DND-41 (cell line): ENCODE measurements at regions not wholly inside any gene's neighbourhood (a gene's known extent, or its start where the extent isn't known, plus 50 kb on each side); places are given as distances from the start of the nearest gene placed in this dataset.

Source experiments
- ATAC-seq: fragments of 200-7000 bp; cut with Tn5 transposase; 3 replicates; pipeline ENCODE4 v1.9.1; 2021; ENCODE audit warnings: low read depth; ENCODE audit not compliant: insufficient read depth
- DNase-seq: peaks from one replicate; pipeline ENCODE4 v3.0.0-alpha.2; 2020
- H2AFZ ChIP-seq: 2 replicates; pipeline ENCODE4 v1.6.0; 2012; ENCODE audit warnings: low read depth, low read length
- H3K27ac ChIP-seq: 2 replicates; pipeline ENCODE4 v1.5.1; 2012; ENCODE audit warnings: low read length, inconsistent platforms
- H3K27me3 ChIP-seq: fragments of 200-600 bp; sonication (generic); 2 replicates; pipeline ENCODE4 v1.6.0; 2012; ENCODE audit warnings: low read length, mild to moderate bottlenecking, inconsistent platforms; ENCODE audit not compliant: insufficient read depth, poor library complexity
- H3K36me3 ChIP-seq: 2 replicates; pipeline ENCODE4 v1.5.1; 2012; ENCODE audit warnings: low read length, inconsistent platforms; ENCODE audit not compliant: insufficient read depth
- H3K4me1 ChIP-seq: 2 replicates; pipeline ENCODE4 v1.5.1; 2012; ENCODE audit warnings: mild to moderate bottlenecking, low read length; ENCODE audit not compliant: insufficient read depth
- H3K4me2 ChIP-seq: 2 replicates; pipeline ENCODE4 v1.6.0; 2012; ENCODE audit warnings: mild to moderate bottlenecking, moderate library complexity, low read length, inconsistent platforms; ENCODE audit not compliant: insufficient read depth
- H3K4me3 ChIP-seq, 2 experiments: fragments of 200-600 bp in 1 of 2; shearing (Covaris generic) in 1 of 2; 2 replicates each; pipeline ENCODE4 v1.5.1; 2012 to 2016; ENCODE audit warnings: inconsistent platforms in 2 of 2, low read length in 2 of 2, mild to moderate bottlenecking in 2 of 2, low read depth in 1 of 2, moderate library complexity in 1 of 2
- H3K79me2 ChIP-seq: 2 replicates; pipeline ENCODE4 v1.6.0; 2012; ENCODE audit warnings: low read length, inconsistent platforms; ENCODE audit not compliant: insufficient read depth
- H3K9ac ChIP-seq: 2 replicates; pipeline ENCODE4 v1.6.0; 2012; ENCODE audit warnings: low read depth, mild to moderate bottlenecking, inconsistent platforms, low read length, moderate library complexity
- H3K9me3 ChIP-seq: 2 replicates; pipeline ENCODE4 v1.5.1; 2012; ENCODE audit warnings: low read length, moderate library complexity, mild to moderate bottlenecking, inconsistent platforms; ENCODE audit not compliant: insufficient read depth, severe bottlenecking
- H4K20me1 ChIP-seq: 2 replicates; pipeline ENCODE4 v1.6.0; 2012; ENCODE audit warnings: low read length; ENCODE audit not compliant: insufficient read depth
- CTCF ChIP-seq: IDR thresholded peaks from 2 replicates; pipeline ENCODE4 v1.5.1; 2012; ENCODE audit warnings: borderline replicate concordance, low read length, moderate library complexity, mild to moderate bottlenecking; ENCODE audit not compliant: poor library complexity, severe bottlenecking; ENCODE audit errors: extremely low read depth
- EZH2 ChIP-seq: IDR thresholded peaks from 3 replicates; pipeline ENCODE4 v1.6.1; 2012; ENCODE audit warnings: borderline replicate concordance, low read depth, mild to moderate bottlenecking, moderate library complexity, low read length, inconsistent platforms; ENCODE audit not compliant: severe bottlenecking

DNA sequence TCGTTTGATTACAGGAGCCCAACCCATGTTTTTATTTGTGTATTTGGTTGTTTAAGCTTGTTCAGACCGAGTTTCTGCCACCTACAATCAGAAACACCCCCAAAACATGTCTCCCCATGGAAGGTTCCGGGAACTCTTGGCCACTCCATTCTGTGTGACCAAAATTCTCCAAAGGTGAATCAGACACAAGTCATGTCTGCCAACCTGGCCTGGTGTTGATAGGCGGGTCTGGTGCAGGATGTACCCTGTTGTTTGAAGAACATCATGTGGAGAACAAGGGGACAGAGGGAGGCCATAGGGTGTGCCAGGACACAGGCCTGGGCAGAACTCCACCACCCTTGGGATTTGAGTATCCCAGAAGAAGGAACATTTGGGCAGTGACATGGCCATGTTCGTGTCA lies 147.1 kb upstream of the MYL2 start:
- DNase-seq: no peak
- H3K4me2 ChIP-seq: 0 out of 2 replicates have a peak overlapping the region, but pooled peaks have one; percentile 44
- H4K20me1 ChIP-seq: no peaks in the 10 kb centered on the region
- no peak overlapping the region for H2AFZ ChIP-seq
- TF ChIP-seq CTCF (no peak), EZH2 (no peak)
- no peaks in the 10 kb centered on the region for H3K79me2 ChIP-seq
- no peak overlapping the region for H3K9ac ChIP-seq
- no peaks in the 10 kb centered on the region for H3K9me3 ChIP-seq
- H3K4me1 ChIP-seq: peaks cover 9% of the 10 kb centered on the region
- no peak overlapping the region for H3K4me3 ChIP-seq
- H3K27me3 ChIP-seq: peaks cover 29% of the 10 kb centered on the region
- no peaks in the 10 kb centered on the region for H3K36me3 ChIP-seq
- no peak for ATAC-seq
- no peak overlapping the region for H3K27ac ChIP-seq

DNA sequence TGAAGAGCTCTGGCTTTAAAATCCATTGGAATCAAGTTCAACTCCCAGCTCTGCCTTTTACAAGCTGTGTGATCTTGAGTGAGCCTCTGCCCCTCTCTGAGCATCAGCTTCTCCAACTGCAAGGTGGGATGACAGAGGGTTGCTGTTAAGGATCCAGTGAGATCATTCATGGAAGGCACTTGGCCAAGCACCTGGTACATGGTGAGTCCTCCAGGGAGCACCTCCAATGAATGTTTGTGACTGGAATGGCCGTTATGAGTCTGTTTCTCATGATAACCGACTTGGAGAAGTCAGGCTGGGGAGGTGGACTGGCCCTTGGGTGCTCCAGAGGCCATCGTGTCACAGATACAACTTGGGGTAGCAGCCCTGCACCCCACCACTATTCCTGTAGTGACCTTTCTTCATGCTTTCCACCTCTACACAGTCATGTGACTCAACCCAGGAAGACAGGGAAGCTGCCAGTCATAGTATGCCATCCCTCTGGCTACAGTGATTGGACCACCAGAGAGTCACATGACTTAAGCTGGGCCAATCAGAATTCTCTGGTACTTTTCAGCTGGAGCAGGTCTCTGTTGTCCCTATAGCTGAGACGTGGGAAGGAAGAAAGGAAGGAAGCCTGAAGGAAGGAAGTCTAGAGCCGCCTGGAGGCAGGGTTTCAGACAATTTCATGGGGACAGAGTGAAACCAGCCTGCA lies 146.5 kb upstream of the MYL2 start:
- Histone ChIP-seq H3K27me3 (peaks cover 29% of the 10 kb centered on the region), H3K27ac (no peak overlapping the region), H4K20me1 (no peaks in the 10 kb centered on the region), H3K4me3 (no peak overlapping the region), H3K4me1 (peaks cover 9% of the 10 kb centered on the region), H3K79me2 (no peaks in the 10 kb centered on the region), H3K4me2 (no peak overlapping the region), H3K9me3 (no peaks in the 10 kb centered on the region), H3K36me3 (no peaks in the 10 kb centered on the region), H3K9ac (no peak overlapping the region), H2AFZ (no peak overlapping the region)
- ATAC-seq (no peak), DNase-seq (no peak)
- no peak for TF ChIP-seq EZH2
- TF ChIP-seq CTCF: no peak

DNA sequence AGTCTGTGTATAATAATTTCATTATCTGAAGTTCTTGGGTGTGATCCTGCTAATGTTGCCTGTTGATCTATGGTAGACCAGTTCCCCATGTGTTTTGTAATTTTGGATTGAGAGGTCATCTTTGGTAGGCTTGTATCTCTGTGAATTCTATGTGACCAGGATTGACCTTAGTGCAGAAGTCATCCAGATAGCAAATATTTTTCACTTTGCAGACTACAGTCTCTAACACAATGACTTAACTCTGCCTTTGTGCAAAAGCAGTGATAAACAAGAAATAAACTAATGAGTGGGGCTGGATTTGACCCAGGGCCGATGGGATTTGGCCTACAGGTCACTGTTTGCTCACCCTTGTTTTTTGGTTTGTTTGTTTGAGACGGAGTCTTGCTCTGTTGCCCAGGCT lies 144.6 kb upstream of the MYL2 start:
- Histone ChIP-seq H3K4me1 (peaks cover 9% of the 10 kb centered on the region), H3K9ac (no peak overlapping the region), H3K79me2 (no peaks in the 10 kb centered on the region), H3K9me3 (no peaks in the 10 kb centered on the region), H2AFZ (no peak overlapping the region), H3K27me3 (peaks cover 29% of the 10 kb centered on the region), H3K27ac (no peak overlapping the region), H3K36me3 (no peaks in the 10 kb centered on the region), H3K4me2 (no peak overlapping the region), H4K20me1 (no peaks in the 10 kb centered on the region), H3K4me3 (no peak overlapping the region)
- DNase-seq (no peak), ATAC-seq (no peak)
- TF ChIP-seq CTCF (no peak), EZH2 (no peak)
